GM13977 (cell line): ENCODE measurements at regions not wholly inside any gene's neighbourhood (a gene's known extent, or its start where the extent isn't known, plus 50 kb on each side); places are given as distances from the start of the nearest gene placed in this dataset.

Experiments used
- DNase-seq: peaks from one replicate; pipeline ENCODE4 v3.0.0; 2012; ENCODE audit warnings: low spot score
- CTCF ChIP-seq: IDR thresholded peaks from 2 replicates; pipeline ENCODE4 v1.5.1; 2012; ENCODE audit warnings: mild to moderate bottlenecking, control low read depth; ENCODE audit not compliant: insufficient read depth; ENCODE audit errors: extremely low read depth, missing control alignments
- in situ Hi-C: fragments of 300-500 bp; cut with MboI; formaldehyde crosslinking; loops from one replicate; pipeline ENCODE4 v1.12.0; 2022; ENCODE audit warnings: low sequenced_read_pairs, low pct_unique_long_range_greater_than_20kb, mixed read lengths, inconsistent platforms; ENCODE audit not compliant: unreplicated experiment

GRCh38 chr12:42770261-42770660, 180.7 kb upstream of the PRICKLE1 start:
- DNase-seq, result no peak
- in situ Hi-C loops, result no loop called here
- no peak for TF ChIP-seq CTCF

- DNase-seq, result no peak
- in situ Hi-C loops, result no loop called here
Measured at GRCh38 chr12:42769455-42769854, 179.9 kb upstream of the PRICKLE1 start.

GRCh38 chr12:42767998-42768397, 178.5 kb upstream of the PRICKLE1 start:
- in situ Hi-C loops, result no loop called here
- TF ChIP-seq CTCF, result no peak

More at GRCh38 chr12:42769455-42769854, 179.9 kb upstream of the PRICKLE1 start:
- TF ChIP-seq CTCF, result no peak

GRCh38 chr12:42767326-42767954, 177.9 kb upstream of the PRICKLE1 start:
- DNase-seq, result no peak
- no peak for TF ChIP-seq CTCF
- in situ Hi-C loops, result no loop called here

More at GRCh38 chr12:42767998-42768397, 178.5 kb upstream of the PRICKLE1 start:
- DNase-seq, result no peak

GRCh38 chr12:42766754-42767153, 177.2 kb upstream of the PRICKLE1 start:
- in situ Hi-C loops, result no loop called here
- DNase-seq, result no peak
- no peak for TF ChIP-seq CTCF

- TF ChIP-seq CTCF, result no peak
- DNase-seq, result no peak
- in situ Hi-C loops, result no loop called here
Measured at GRCh38 chr12:42766026-42766425, 176.5 kb upstream of the PRICKLE1 start.
